Left colon (tissue), 2 donors: ENCODE measurements at regions not wholly inside any gene's neighbourhood (a gene's known extent, or its start where the extent isn't known, plus 50 kb on each side); places are given as distances from the start of the nearest gene placed in this dataset.

Source experiments
- ATAC-seq: fragments of 200-7000 bp; cut with Tn5 transposase; one replicate; pipeline ENCODE4 v1.9.1; 2020; ENCODE audit warnings: mild to moderate bottlenecking, moderate library complexity
- DNase-seq, 2 donors: peaks; one replicate each; pipeline ENCODE4 v3.0.0-alpha.2; 2020
- intact Hi-C, 2 donors: fragments of 100-400 bp; cut with DNase I in 1 of 2; cut with micrococcal nuclease in 1 of 2; formaldehyde crosslinking; loops; one replicate each; pipeline versions ENCODE4 v1.11.2 to v1.14.0; 2022; cut with DNase I, micrococcal nuclease
- donor health status: DM: no; HTN: no; CAD: no.
- donor health status: DM: yes; HTN: yes; CAD: no.

- intact Hi-C loops: no loop called here
- ATAC-seq: no peak
- no peak for DNase-seq
Observed at GRCh38 chr9:108377881-108378280, 477.9 kb downstream of the ACTL7B start.

DNA sequence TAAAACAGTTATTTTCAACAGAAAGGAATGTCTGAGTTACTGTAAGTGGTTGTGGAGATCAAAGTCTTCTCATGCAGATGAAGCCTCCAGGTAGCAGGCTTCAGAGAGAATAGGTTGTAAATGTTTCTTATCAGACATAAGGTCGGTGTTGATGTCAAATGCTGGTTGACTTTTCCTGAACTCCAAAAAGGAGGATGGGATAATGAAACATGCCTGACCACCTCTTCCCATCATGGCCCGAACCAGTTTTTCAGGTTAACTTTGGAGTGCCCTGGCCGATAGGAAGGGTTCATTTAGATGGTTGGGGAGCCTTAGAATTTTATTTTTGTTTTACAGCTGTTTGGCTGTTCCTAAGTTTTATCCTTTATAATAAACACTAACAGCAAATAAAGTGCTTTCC lies 478.4 kb downstream of the ACTL7B start:
- intact Hi-C loops: no loop called here
- no peak for DNase-seq
- peak; percentile 19 for ATAC-seq

DNA sequence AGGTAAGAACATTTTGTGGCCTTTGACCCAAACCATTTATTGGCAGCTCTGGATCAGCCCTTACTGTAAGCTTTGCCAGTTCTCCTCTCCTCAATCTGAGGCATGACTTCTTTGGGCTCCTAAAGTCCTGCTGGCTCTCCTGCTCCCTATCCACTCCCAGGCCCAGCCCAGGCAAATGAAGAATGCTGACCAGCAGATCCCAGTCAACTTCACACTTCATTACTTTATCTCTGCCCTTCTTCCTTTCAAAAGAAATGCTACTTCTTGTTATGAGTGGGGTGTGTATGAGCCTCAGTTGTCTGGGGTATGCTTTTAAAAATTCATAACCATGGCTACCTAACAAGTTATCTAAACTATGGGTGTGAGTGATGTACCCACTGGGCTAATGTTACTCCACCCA lies 479.6 kb downstream of the ACTL7B start:
- DNase-seq (no peak), ATAC-seq (no peak)
- intact Hi-C loops: no loop called here

DNA sequence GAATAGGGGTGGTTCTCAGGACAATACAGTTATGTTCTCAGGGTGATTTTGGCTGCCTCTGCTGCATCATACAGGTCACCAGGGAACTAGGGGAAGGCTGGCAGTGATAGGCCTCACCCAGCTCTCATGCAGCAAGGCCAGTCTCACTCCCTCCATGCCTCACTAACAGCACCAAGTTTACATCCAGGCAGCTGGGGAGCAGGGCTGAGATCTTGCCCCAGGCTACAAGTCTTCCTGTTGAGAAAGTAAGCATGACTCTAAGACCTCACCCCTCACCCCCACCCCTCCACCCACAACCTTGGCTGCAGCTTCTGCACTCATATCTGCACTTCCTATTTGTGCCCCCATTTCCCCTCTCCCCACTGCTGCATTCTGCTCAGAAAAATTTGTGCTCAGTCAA lies 481.2 kb downstream of the ACTL7B start:
- no peak for DNase-seq
- ATAC-seq: no peak
- intact Hi-C loops: no loop called here

- intact Hi-C loops: no loop called here
- ATAC-seq (no peak), DNase-seq (no peak)
Observed at GRCh38 chr9:108367188-108367587, 488.6 kb downstream of the ACTL7B start.

GRCh38 chr9:108363311-108363710 lies 492.5 kb downstream of the ACTL7B start:
- intact Hi-C loops: no loop called here
- no peak for ATAC-seq
- DNase-seq: no peak

DNA sequence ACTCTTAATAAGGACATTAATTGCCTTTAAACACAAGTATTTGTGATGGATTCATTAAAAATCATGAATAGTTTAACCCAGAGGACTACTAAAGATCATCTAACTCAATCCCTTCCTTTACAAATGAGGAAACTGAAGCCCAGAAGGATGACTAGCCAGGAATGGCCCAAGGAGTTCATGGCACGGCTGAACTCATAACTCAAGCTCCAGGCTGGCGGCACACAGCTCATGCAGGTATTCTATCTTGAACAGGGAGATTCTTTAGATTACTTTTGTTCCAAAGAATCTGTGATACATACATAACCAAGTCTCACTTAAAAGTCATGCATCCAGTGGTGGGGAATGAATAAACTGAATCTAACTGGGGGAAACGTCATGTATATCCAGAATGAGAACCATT lies 495.5 kb downstream of the ACTL7B start:
- DNase-seq (no peak), ATAC-seq (no peak)
- intact Hi-C loops: no loop called here

DNA sequence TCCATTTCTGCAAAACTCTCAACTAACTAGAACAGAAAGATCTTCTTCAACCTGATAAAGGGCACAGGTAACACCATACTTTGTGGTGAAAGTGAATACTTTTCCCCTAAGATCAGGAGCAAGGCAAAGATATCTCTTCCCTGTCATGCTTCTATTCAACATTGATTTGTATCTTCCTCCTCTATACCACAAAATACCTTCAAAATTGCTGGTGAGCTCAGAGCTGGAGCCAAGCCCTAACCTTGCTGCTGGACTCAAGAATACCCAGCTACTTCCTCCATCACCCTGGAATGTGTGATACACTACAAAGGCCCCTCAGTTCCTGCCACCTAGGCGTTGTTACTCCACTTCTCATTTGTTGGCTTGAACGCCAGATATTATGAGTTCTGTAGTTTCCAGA lies 499.0 kb downstream of the ACTL7B start:
- intact Hi-C loops: no loop called here
- no peak for DNase-seq
- no peak for ATAC-seq

GRCh38 chr9:108351571-108351970 lies 504.2 kb downstream of the ACTL7B start:
- intact Hi-C loops: no loop called here
- DNase-seq (no peak), ATAC-seq (peak; percentile 69)

DNA sequence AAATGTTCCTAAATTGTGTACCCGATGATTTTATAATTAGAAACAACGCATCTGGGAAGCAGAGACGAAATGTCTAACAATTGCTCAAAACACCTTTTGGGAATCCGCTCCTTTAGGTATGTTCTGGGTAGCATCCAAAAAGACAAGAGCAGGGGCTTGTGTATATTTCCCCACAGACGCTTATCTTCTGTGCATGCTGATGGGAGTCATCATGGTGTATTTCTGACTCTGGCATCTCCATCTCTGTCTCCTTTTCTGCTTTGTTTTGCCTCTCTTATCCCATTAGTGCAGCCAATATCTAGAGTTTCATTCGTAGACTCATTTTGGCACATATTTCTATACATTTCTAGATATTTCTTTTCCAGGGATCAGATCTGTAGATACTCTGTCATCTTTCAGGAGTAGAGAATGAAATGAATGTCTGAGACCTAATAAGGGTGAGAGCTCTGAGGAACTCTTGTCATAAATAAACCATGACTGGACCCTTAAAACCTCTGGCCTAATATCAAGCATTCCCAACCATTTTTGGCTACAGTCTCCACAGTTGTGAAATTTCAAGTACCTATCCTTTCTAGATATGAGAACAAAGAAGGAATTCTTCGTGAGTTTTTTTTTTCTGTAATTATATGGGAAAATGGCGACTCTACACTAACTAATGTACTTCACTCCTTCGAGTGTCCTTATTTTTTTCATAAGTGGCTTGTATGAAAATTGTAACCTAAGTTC lies 508.2 kb downstream of the ACTL7B start:
- intact Hi-C loops: no loop called here
- DNase-seq (no peak), ATAC-seq (no peak)

GRCh38 chr9:108345826-108346225 lies 510.0 kb downstream of the ACTL7B start:
- no peak for ATAC-seq
- no peak for DNase-seq
- intact Hi-C loops: no loop called here

DNA sequence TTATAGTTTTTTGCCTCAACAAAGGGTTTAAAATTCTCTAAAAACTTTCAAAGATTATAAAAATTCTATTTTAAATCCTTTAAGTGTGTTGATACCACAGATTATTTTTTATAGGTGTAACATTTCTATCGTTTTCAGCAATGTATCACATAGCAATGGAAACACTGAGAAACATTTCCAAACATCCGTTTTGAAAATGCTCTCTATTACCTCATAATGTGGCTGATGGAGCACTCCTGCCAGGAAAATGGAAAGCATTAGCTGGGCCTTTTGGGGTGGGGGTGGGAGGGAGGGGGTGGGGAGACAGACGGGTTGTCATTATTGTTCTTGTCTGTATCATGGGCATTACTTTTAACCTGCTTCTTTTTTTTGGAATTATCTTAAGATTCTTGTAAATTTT lies 516.5 kb downstream of the ACTL7B start:
- DNase-seq (no peak), ATAC-seq (no peak)
- intact Hi-C loops: no loop called here

DNA sequence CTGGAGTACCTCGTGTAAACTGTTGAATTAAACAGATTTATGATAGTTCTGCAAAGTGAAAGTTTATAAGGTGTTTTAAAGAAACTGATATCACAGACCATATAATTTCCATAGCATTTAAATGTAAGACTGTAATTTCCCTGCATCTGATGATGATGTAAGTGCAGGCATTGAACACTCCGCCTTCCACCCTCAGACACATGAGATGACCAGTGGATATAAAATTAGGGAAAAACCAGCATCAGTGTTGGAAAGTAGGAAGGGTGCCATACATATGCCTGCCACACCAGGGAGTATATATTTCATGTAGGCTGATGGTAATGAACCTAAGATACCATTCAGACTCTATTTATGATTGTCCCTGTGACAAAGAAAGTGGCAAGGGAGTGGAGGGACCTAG lies 519.2 kb downstream of the ACTL7B start:
- DNase-seq (no peak), ATAC-seq (no peak)
- intact Hi-C loops: no loop called here

DNA sequence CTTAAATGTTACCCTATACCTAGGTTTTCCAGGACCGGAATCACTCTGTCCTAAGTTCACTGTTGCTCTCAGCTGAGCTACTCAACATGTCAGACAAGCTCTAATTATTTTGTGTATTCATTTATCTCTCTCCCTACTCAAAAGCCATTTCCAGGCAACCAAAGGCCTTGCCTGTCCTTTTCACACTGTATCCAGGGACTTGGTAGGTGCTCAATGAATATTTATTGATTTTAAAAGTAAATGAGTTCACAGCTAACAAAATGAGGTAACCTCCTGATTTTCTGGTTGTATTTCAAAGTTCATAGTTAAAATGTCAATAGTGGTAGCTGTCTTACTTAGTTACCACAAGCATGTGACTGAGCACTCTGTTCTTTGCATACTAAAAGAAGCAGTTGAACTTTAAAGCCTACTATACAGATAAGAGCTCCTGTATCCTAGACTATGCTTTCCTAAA lies 522.2 kb downstream of the ACTL7B start:
- ATAC-seq (no peak), DNase-seq (no peak)
- intact Hi-C loops: no loop called here

- intact Hi-C loops: no loop called here
- ATAC-seq (no peak), DNase-seq (no peak)
Observed at GRCh38 chr9:108331596-108331995, 524.2 kb downstream of the ACTL7B start.

DNA sequence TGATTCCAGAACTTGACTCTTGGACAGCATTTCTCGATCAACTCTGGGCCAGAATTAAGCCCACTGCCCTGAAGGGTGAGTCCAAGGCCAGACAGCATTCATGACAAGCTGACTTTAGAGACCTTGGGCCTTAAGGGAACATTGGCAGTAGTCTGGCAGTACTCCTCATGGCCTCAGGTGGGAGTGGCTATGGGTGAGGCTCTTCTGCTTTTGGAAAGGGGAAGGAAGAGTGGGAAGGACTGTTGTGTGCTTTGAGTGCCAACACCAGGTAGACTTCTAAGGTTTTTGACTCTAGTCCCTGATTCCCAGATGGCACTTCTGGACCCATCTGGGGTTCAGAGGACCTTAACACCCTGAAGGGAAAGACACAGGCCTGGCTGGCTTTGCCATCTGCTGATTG lies 530.4 kb downstream of the ACTL7B start:
- DNase-seq: no peak
- no peak for ATAC-seq
- intact Hi-C loops: no loop called here

GRCh38 chr9:108323615-108324014 lies 532.2 kb downstream of the ACTL7B start:
- intact Hi-C loops: no loop called here
- no peak for ATAC-seq
- DNase-seq: no peak

- ATAC-seq (no peak), DNase-seq (no peak)
- intact Hi-C loops: no loop called here
Observed at GRCh38 chr9:108322326-108323098, 533.3 kb downstream of the ACTL7B start.

DNA sequence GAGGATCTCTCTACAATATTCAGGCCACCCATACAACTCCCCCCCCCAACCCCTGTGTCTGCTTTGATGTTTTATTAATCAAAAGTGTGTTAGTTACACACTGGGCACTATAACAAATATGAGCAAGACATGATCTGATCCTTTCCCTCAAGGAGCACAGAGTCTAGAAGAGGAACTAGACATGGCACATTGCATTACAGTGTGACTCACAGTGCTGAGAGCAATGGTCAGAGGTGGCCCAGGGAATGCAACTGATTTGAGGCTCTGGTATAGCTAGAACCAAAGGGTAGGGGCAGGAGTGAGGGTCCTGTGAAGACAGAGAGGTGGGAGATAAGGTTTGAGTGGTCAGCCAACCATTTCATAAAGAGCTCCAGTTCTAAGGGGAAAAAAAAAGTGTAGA lies 539.2 kb downstream of the ACTL7B start:
- DNase-seq (no peak), ATAC-seq (no peak)
- intact Hi-C loops: no loop called here

DNA sequence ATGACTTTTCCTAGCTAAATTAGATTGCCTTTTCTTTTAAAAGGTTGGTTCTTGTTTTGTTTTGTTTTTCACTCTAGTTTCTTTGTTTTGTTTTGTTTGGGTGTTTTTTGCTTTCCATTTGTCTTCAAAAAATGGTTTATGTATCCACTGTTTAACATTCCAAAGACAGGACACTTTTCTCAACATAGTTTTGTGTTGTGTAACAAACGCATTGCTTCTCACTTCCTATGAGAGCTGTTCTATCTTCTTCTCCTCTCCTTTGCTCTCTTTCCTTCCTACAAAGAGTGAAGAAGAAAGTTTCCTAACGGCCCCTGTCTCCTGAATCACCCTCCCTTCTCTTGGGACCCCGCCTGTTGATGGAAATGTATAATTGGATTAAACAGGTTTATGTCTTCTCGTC lies 539.7 kb downstream of the ACTL7B start:
- DNase-seq (no peak), ATAC-seq (no peak)
- intact Hi-C loops: no loop called here

DNA sequence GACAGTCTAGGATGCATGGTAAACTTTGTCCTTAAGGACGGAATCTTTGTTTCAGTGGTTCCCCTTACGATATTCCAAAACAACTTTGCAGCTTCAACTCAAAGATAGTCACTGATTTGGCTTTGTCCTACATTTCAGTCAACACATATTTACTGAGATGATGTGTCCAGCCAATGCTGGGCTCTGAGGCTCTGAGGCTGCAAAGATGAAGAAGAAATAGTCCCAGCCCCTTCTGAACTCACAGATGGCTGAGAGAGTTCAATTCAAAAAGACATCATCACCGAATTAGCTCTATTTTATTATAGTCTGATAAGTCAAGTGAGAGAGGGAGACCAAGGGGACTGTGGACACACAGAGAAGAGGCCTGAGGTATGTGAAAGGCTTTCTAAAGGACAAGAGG lies 544.0 kb downstream of the ACTL7B start:
- no peak for ATAC-seq
- intact Hi-C loops: no loop called here
- DNase-seq: no peak
